ENCODE measurements at regions not wholly inside any gene's neighbourhood (a gene's known extent, or its start where the extent isn't known, plus 50 kb on each side); places are given as distances from the start of the nearest gene placed in this dataset.

- DNase-seq (ENCODE audit: low read depth), result peak; percentile 62
These were observed 546.3 kb downstream of the EBF1 start for GRCh38 chr5:158553195-158553961.

DNA sequence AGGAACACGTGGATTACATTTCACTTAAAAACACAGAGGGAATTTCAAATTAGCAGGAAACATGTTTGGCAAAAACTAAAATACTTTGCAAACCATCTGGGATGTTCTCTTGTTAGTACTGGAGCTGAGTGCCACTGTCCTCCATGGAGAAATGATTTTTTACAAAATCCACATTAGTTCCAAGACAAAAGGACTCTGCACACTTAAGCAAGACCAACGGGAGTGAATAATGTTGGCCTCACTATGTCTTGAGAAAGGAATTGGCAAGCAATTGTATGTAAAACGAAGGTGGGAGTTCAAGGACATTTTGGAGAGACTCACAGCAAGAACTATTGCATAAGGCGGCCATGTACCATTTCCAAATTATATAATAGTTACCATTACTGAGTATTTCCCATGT, 547.5 kb downstream of the EBF1 start:
- DNase-seq (ENCODE audit: low read depth), result no peak

GRCh38 chr5:158549311-158549710, 550.4 kb downstream of the EBF1 start:
- DNase-seq (ENCODE audit: low read depth), result no peak

DNA sequence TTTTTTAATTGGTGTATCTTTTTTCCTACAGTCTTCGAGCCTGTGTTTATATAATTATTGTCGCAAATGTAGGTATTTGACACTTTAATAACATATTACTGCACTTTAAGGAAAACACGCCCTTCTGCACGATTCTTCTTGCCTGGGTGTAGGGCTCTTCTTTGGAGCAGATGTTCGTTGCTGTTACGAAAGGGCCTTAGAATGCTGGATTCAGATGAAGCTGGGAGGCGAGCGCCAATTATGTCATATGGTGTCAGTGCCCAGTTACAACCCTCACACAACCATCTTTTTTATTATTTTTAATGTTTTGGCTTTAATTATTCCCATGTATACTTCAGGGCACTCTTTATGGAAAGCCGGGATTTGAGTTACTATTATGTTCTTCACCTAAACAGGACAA, 553.0 kb downstream of the EBF1 start:
- no peak for DNase-seq (ENCODE audit: low read depth)

GRCh38 chr5:158545949-158546530, 553.7 kb downstream of the EBF1 start:
- no peak for DNase-seq (ENCODE audit: low read depth)

DNA sequence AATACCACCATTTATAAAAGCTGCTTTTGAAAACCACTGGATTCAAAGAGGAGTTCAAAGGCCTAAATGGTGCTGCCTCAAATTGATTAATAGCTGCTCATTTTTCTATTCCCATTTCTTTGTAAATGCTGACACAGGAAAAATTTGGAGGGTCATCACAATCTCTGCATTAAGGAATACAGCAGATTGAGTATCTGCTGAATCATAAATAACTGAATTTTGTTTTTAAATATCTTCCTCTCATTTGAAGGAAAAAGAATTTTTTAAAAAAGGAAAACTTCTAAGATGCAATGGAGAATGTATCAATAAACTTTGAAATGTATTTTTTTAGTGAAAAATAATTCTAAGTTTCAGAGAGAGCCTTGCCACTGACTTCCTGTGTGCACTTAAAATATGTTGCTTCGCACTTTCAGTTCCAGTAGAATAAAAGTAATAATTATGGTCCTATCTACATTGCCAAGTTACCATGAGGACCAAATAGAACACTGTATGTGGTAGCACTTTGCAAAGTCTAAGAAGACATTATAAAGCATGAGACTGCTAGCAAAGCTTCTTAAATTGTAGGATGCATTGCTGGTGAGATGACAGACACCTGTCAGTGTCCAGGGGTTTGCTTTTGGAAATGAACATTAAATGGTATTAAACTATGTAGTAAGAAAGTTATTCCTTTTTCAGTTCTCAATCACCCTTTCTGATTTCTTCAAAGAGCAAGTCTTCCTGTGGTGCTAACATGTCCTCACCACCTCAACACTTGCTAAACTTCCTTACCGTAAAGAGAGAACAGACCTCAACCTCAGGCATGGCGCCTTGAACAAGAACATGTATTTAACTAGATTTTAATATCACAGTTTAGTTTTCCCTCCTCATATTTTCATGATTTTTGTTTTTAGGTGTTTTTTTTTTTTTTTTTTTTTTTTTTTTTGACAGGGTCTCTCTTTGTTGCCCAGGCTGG, 555.1 kb downstream of the EBF1 start:
- no peak for DNase-seq (ENCODE audit: low read depth)

DNA sequence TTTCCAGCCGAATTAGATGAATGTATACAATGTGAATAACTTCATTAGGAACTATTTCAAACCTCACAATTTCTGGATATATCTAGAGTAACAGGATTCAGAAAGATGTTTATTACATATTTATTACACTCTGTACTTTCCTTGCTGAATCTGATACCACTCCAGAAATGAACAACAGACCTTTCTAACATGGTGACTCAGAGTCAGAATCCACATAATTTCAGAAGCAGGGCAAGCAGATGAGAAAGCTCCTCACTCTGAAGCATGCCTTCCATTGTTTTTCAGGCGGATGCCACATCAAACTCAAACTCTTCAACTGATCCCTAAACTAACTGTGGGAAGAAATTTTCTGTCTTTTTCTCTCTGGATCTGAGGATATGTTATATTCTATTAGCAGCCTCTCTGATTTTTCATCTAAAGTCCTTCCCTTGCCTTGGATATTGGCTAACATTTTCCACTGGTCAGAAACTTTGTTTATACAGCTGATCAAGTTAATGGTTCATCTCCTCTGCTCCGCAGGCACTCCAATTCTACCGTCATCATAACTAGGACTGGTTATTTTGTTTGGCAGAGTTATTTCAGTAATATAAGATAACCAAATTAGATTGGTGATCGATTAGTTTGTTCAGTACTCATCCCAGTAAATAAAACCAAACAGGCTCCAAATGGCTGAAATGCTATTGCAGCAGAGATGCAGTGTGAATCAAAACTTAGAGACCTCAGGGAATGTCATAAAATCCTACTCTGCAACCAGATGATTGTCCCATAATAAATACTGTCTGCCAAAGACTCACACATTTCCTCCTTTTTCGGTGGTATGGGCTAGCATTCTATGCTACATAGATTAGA, 556.0 kb downstream of the EBF1 start:
- DNase-seq (ENCODE audit: low read depth), result peak; percentile 34

GRCh38 chr5:158541536-158542297, 558.0 kb downstream of the EBF1 start:
- DNase-seq (ENCODE audit: low read depth), result no peak

DNA sequence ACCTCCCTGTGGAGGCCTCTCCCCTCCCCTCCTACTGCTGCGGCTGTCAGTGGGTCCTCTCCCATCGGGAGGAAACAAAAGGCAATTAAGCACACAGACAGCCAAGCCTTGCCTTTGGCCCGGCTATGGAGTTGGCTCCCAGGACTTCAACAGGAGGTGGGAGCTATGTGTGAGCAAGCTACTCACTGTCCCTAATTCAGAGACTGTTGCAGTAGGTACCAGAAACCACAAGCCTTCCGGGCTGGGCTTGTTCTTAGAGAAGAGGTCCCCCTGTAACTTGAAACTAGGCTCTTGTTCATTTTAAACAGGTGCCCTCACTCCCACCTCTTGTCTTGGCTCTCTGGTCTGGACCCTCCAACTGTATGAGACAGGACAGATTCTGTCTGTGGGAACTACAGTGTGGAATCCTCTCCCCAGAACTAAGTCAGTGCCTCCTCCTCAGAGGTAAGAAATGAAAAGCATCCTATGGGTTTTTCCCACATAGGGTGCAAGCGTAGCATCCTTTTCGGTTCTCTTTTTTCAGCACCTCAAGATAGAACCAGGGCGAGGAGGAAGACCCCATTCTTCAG, 561.1 kb downstream of the EBF1 start:
- no peak for DNase-seq (ENCODE audit: low read depth)

DNA sequence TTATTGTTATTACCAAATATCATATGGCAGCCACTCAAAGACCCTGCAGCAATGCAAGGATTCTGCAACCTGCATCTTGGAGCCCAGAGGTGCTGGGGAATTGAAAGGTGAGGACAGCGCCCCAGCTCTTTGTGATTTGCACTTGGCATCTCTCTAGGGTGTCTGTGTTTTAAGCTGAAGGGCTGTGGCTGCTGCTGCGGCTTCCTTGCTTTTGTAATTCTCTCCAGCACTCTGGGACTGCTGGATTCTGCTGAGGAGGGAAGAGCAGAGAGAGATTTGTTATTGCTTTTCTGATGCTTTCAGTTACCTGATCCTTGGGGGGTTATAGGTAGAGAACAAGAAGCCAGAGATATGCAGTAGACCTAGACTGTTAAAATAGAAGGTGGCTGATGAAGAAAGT, 562.4 kb downstream of the EBF1 start:
- DNase-seq (ENCODE audit: low read depth), result no peak

- DNase-seq (ENCODE audit: low read depth), result no peak
These were observed 565.5 kb downstream of the EBF1 start for GRCh38 chr5:158534203-158534602.

DNA sequence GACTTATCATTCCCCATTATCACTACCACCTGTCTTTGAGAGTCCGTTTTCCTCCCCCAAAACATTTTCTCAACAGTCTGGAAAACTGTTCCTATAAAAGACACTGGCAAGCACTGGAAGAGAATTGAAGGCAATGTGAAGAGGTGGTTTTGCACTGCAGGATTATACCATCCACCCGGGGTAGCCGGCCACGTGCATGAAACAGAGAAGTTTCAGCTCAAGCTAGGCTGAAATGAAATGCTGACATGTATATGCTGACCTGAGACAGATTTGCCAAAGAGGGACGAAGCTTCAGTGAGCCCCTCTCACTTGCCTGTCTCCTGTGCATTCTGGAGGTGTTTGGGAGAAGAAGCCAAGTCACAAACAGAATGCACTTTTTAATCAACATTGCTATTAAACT, 567.0 kb downstream of the EBF1 start:
- DNase-seq (ENCODE audit: low read depth), result no peak

DNA sequence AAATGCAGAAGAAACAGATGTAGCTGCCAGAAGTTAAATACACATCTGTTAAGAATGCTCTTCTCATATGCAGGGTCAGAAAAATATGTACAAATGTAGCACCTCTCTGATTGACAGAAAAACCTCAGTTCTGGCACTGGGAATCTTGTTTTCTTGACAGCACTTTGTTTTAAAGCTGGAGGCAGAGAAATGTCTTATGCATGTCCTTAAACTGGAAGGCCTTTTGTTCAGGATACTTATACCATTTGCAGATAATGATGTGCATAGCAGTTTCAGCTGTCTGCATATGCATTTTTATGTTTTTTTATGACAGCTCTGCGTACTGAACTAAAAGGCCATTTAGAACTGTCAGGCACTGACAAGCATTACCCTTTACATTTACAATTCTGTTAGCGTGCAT, 567.9 kb downstream of the EBF1 start:
- no peak for DNase-seq (ENCODE audit: low read depth)

DNA sequence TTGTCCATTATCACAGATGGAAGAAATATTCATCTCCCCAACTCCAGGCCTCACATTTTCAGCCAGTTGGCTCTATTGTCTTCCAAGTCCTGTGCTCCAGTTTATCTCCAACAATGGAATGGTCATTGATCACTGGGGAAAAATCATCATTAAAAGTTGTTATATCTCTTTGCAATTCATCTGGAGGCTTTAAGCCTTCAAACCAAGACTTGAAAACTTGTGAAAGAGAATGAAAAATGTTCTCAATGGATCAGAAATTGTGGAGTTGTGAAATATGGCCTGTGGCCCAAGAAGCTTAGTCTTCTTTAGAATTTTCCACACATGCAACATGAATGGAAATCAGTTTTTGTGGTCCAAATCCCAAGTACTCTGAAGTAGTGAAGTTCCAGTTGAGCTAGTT, 569.6 kb downstream of the EBF1 start:
- no peak for DNase-seq (ENCODE audit: low read depth)

- no peak for DNase-seq (ENCODE audit: low read depth)
These were observed 570.3 kb downstream of the EBF1 start for GRCh38 chr5:158529454-158529853.

GRCh38 chr5:158525663-158526062, 574.1 kb downstream of the EBF1 start:
- DNase-seq (ENCODE audit: low read depth), result no peak

DNA sequence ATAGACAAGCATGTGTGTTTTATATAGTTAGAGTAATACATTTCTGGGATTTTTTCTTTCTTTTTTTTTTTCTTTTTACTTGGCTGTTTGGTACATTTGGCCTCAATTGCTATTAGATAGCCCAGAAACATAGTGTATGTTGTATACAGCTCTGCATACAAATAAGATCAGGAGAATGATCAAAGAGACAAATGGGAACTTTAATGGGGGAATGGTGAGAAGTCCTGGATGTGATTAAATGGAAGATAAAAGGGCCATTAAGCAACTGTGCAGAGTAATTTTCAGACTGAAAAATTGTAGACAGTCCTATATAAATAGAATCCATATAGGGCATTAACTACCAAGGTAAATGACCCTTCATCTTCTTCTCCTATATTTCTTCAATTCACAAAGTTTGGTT, 575.6 kb downstream of the EBF1 start:
- DNase-seq (ENCODE audit: low read depth), result no peak

DNA sequence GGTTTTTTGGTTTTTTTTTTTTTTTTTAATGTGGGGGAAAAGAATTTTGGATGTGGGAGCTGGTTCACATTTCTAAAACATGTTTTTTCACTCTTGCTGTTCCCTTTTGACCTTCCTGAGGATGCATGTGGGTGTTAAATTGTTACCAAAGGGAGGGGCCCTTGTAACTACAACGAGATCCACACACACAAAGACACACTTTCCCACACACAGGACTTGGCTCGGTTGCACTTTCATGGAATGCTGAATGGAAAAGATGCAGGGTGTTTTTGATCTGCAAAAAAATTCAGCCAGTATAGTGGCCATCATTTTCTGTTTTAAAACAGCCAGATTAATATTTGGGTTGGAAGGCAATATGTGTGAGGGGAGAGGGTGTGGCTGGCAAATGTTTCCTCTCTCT, 576.9 kb downstream of the EBF1 start:
- DNase-seq (ENCODE audit: low read depth), result no peak

DNA sequence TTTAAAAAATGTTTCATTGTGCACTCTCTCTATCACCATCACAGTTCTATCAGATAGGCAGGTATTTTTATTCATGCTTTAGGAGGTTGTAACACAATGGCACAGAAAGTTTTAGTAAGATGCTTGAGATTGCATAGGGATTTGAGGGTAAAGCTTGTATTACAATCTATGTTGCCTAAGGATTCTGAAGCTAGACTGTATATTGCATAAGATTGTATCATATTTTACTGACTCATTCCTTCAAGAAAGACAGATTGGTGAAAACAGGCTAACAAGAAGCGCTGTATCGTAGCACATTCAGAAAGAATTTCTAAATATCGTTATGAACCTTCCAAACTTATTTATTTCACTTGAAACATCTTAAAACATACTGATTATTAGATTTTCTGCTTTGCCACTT, 577.7 kb downstream of the EBF1 start:
- no peak for DNase-seq (ENCODE audit: low read depth)

DNA sequence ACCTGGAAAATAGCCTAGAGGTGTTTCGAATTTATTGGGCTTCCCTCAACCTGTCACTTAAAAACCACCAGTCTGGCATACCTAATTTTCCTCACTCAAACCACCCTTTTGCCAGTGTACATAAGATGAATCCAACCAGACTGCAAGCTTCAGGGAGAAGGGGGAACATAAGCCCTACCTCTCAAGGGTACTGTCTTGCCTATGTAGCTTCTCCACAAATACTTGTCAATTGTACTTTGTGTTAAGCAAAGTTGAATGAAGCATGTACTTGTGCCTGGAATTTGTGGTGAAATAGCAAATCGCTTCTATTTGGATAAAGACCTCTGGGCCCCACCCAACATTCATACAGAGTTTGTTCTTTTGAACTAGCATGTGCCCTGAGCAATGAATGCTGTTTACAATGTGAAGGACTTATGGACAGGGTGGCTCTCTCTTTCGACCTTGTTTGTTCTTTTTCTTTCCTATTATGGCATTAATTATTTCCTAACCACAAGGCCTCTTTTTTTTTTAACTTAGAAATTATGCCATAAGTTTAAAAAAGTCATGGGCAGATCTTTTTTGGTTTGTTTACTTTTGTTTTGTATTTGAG, 580.2 kb downstream of the EBF1 start:
- no peak for DNase-seq (ENCODE audit: low read depth)
